HFFc6 (cell line): ENCODE measurements at regions not wholly inside any gene's neighbourhood (a gene's known extent, or its start where the extent isn't known, plus 50 kb on each side); places are given as distances from the start of the nearest gene placed in this dataset.

ENCODE experiments used
- DNase-seq: peaks from one replicate; pipeline ENCODE4 v3.0.0-alpha.2; 2018
- H3K27ac Mint-ChIP-seq: 2 replicates; pipeline ENCODE4 v1.8.0; 2020; ENCODE audit warnings: mild to moderate bottlenecking, mixed read lengths
- H3K27me3 Mint-ChIP-seq: 2 replicates; pipeline ENCODE4 v1.8.0; 2021; ENCODE audit warnings: mild to moderate bottlenecking, moderate library complexity, mixed read lengths; ENCODE audit not compliant: insufficient read depth
- H3K36me3 Mint-ChIP-seq: 2 replicates; pipeline ENCODE4 v1.8.0; 2021; ENCODE audit warnings: low read depth, mixed read lengths
- H3K4me1 Mint-ChIP-seq: 2 replicates; pipeline ENCODE4 v1.8.0; 2020; ENCODE audit warnings: low read depth, mixed read lengths
- H3K4me3 Mint-ChIP-seq: 2 replicates; pipeline ENCODE4 v1.8.0; 2020; ENCODE audit warnings: mild to moderate bottlenecking, moderate library complexity, mixed read lengths
- H3K9me3 Mint-ChIP-seq: 2 replicates; pipeline ENCODE4 v1.8.0; 2020; ENCODE audit warnings: mild to moderate bottlenecking, mixed read lengths
- CTCF ChIP-seq: fragments of 200-600 bp; sonication (generic); IDR thresholded peaks from 2 replicates; pipeline ENCODE4 v1.5.0; 2021; ENCODE audit warnings: antibody characterized with exemption, mild to moderate bottlenecking

DNA sequence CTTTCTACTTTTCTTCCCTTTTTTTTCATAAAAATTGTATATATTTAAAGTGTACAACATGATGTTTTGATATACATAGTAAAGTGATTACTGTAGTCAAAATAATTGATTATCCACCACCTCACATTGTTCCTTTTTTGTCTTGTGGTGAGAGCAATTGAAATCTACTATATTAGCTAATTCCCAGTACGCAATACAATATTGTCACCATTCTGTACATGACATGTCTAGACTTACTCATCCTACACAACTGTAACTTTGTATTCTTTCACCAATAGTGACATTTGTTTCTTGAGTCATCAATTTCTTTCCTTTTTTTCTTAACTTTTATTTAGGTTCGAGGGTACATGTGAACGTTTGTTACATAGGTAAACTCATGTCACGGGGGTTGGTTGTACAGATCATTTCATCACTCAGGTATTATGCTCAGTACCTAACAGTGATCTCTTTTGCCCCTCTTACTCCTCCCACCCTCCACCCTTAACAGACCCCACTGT lies 265.2 kb downstream of the KCNRG start:
- Mint-ChIP-seq H3K36me3 (peaks cover 5% of the 10 kb centered on the region; the same call in 1 of the 2 replicates), H3K4me1 (no peaks in the 10 kb centered on the region), H3K27ac (no peak overlapping the region), H3K27me3 (peaks cover 14% of the 10 kb centered on the region), H3K9me3 (peaks cover 4% of the 10 kb centered on the region; the same call in 1 of the 2 replicates), H3K4me3 (no peak overlapping the region)
- TF ChIP-seq CTCF, result no peak
- DNase-seq, result no peak

DNA sequence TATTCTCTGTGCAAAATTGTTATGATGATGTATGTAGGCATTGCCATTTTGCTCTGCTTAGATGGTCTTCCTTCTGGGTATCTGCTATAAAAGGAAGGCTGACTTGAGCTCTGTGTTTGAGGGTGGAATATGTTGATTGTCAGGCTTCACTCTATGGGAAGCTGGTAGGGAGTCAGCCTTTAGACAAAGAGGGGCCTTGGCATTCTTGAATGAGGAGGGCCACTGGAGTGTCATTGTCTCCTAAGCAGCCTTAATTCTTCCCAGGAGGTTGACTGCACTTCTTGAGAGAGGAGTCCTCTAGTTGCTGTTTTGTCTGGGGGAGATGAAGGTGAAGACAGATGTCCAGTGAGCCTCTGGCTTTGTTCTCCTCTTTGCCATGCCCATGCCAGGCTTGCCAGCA lies 266.8 kb downstream of the KCNRG start:
- DNase-seq, result no peak
- Mint-ChIP-seq H3K4me3 (no peak overlapping the region), H3K27ac (no peak overlapping the region)

GRCh38 chr13:50283017-50283416 lies 267.8 kb downstream of the KCNRG start:
- Mint-ChIP-seq H3K27ac (no peak overlapping the region), H3K4me3 (no peak overlapping the region), H3K27me3 (peaks cover 14% of the 10 kb centered on the region), H3K9me3 (no peaks in the 10 kb centered on the region), H3K4me1 (no peaks in the 10 kb centered on the region), H3K36me3 (no peaks in the 10 kb centered on the region)
- no peak for DNase-seq
- no peak for TF ChIP-seq CTCF

More for the DNA sequence above, 266.8 kb downstream of the KCNRG start:
- Mint-ChIP-seq H3K27me3 (peaks cover 14% of the 10 kb centered on the region), H3K4me1 (no peaks in the 10 kb centered on the region), H3K36me3 (peaks cover 5% of the 10 kb centered on the region; the same call in 1 of the 2 replicates), H3K9me3 (peaks cover 4% of the 10 kb centered on the region; the same call in 1 of the 2 replicates)
- no peak for TF ChIP-seq CTCF

DNA sequence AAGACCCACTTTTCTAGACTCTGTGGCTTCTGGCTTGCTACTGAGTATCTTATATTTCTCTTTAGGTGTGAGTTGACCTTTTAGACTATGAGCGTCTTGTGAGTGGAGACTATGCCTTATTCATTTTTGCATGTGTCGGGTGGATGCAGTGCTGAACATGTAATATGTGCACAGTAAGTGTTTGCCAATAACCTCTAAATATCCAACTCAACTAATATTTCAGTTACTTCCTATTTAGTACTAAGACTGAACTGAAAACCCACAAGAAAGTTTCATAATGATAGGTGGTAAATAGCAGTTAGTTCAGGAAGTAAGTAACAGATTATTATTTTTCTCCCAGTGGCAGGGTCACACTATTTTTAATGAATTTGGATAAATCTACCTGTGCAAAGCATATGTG lies 269.3 kb downstream of the KCNRG start:
- Mint-ChIP-seq H3K4me3 (no peak overlapping the region), H3K4me1 (no peaks in the 10 kb centered on the region), H3K9me3 (no peaks in the 10 kb centered on the region), H3K27me3 (peaks cover 14% of the 10 kb centered on the region), H3K36me3 (no peaks in the 10 kb centered on the region), H3K27ac (no peak overlapping the region)
- no peak for TF ChIP-seq CTCF
- no peak for DNase-seq

GRCh38 chr13:50285283-50285682 lies 270.0 kb downstream of the KCNRG start:
- Mint-ChIP-seq H3K27ac (no peak overlapping the region), H3K4me1 (no peaks in the 10 kb centered on the region), H3K9me3 (no peaks in the 10 kb centered on the region), H3K4me3 (no peak overlapping the region), H3K27me3 (peaks cover 14% of the 10 kb centered on the region), H3K36me3 (no peaks in the 10 kb centered on the region)
- no peak for DNase-seq
- TF ChIP-seq CTCF, result no peak

- DNase-seq, result no peak
Observed at GRCh38 chr13:50286324-50286723, 271.1 kb downstream of the KCNRG start.

More at GRCh38 chr13:50286324-50286723, 271.1 kb downstream of the KCNRG start:
- Mint-ChIP-seq H3K27ac (no peak overlapping the region), H3K36me3 (no peaks in the 10 kb centered on the region), H3K4me1 (no peaks in the 10 kb centered on the region), H3K9me3 (no peaks in the 10 kb centered on the region), H3K4me3 (no peak overlapping the region), H3K27me3 (peaks cover 14% of the 10 kb centered on the region)
- TF ChIP-seq CTCF, result no peak
